K562 (cell line): ENCODE measurements at regions not wholly inside any gene's neighbourhood (a gene's known extent, or its start where the extent isn't known, plus 50 kb on each side); places are given as distances from the start of the nearest gene placed in this dataset.

Source experiments
- ATAC-seq: fragments of 200-7000 bp; cut with Tn5 transposase; 3 replicates; pipeline ENCODE4 v1.9.1; 2020; ENCODE audit warnings: moderate library complexity
- BruUV-seq: library from RNA; stranded (reverse); fragments of 400-500 nt; replicated peaks from 2 replicates; lab custom pipeline; 2021; lab: Mats Ljungman, UMichigan
- CTCF ChIA-PET: fragments of 300-600 bp; formaldehyde crosslinking; extraction: SDS; loops from one replicate; lab custom pipeline; 2021; ENCODE audit warnings: low intra/inter-chr PET ratio; lab: Yijun Ruan, JAX
- POLR2A ChIA-PET: fragments of 300-600, 350-650 bp; sonication (Branson Sonifier 250); formaldehyde crosslinking; extraction: SDS; loops from one replicate; lab custom pipeline; 2021; ENCODE audit warnings: antibody characterized with exemption, inconsistent platforms; lab: Yijun Ruan, JAX
- DNase-seq, 4 experiments: peaks; one replicate each; pipeline versions ENCODE4 v3.0.0 to v3.0.0-alpha.2; 2011 to 2018; ENCODE audit warnings: low spot score in 3 of 4, mixed read lengths in 3 of 4; ENCODE audit errors: extremely low read depth in 1 of 4
- FAIRE-seq: peaks from 2 replicates; lab custom pipeline; 2011; peaks lifted over from hg19 to GRCh38; lab: Jason Lieb, UNC
- H2AFZ ChIP-seq: 2 replicates; pipeline ENCODE4 v1.6.0; 2011; ENCODE audit warnings: low read depth, low read length, control low read depth, inconsistent platforms
- H3K27ac ChIP-seq: fragments of 200-600 bp; 3 replicates; pipeline ENCODE4 v1.8.0; 2011; ENCODE audit warnings: low read depth, mild to moderate bottlenecking, control low read depth, inconsistent platforms, low read length, moderate library complexity, mixed read lengths; ENCODE audit errors: extremely low read depth
- H3K27me3 ChIP-seq, 2 experiments: fragments of 300-600 bp in 1 of 2; 2 replicates in 1 of 2; 3 replicates in 1 of 2; pipeline versions ENCODE4 v1.6.0 to v1.8.0; 2011; ENCODE audit warnings: inconsistent platforms in 2 of 2, low read length in 2 of 2, mild to moderate bottlenecking in 1 of 2, mixed read lengths in 1 of 2, moderate library complexity in 1 of 2; ENCODE audit not compliant: control insufficient read depth in 2 of 2, insufficient read depth in 2 of 2
- H3K36me3 ChIP-seq: fragments of 300-600 bp; 3 replicates; pipeline ENCODE4 v1.8.0; 2011; ENCODE audit warnings: mild to moderate bottlenecking, low read length, inconsistent platforms; ENCODE audit not compliant: control insufficient read depth, insufficient read depth
- H3K4me1 ChIP-seq, 2 experiments: fragments of 200-600 bp in 1 of 2; replicated peaks in 1 of 2; 2 replicates in 1 of 2; 3 replicates in 1 of 2; pipeline versions ENCODE4 v1.5.1 to v1.8.0; 2011; ENCODE audit warnings: inconsistent platforms in 2 of 2, low read length in 2 of 2, mild to moderate bottlenecking in 1 of 2, mixed read lengths in 1 of 2, moderate library complexity in 1 of 2; ENCODE audit not compliant: control insufficient read depth in 2 of 2, insufficient read depth in 2 of 2
- H3K4me2 ChIP-seq: 2 replicates; pipeline ENCODE4 v1.6.1; 2011; ENCODE audit warnings: low read length, control low read depth, inconsistent platforms, mixed read lengths; ENCODE audit not compliant: insufficient read depth
- H3K4me3 ChIP-seq: fragments of 200-600 bp; sonication (generic), shearing (Covaris generic); 2 replicates; pipeline ENCODE4 v1.5.1; 2016; ENCODE audit warnings: control low read depth, inconsistent platforms
- H3K79me2 ChIP-seq: fragments of 200-600 bp; 3 replicates; pipeline ENCODE4 v1.8.0; 2011; ENCODE audit warnings: low read length, inconsistent platforms; ENCODE audit not compliant: control insufficient read depth, insufficient read depth
- H3K9ac ChIP-seq, 2 experiments: 2 replicates each; pipeline versions ENCODE4 v1.6.0 to v1.6.1; 2011; ENCODE audit warnings: low read depth in 2 of 2, low read length in 2 of 2, control low read depth in 1 of 2, inconsistent platforms in 1 of 2, mild to moderate bottlenecking in 1 of 2, mixed read lengths in 1 of 2; ENCODE audit not compliant: insufficient read depth in 1 of 2
- H3K9me1 ChIP-seq: one replicate; pipeline ENCODE4 v1.6.0; 2011; ENCODE audit warnings: inconsistent platforms, mild to moderate bottlenecking, low read length, moderate library complexity; ENCODE audit not compliant: control insufficient read depth, insufficient read depth
- H3K9me3 ChIP-seq: replicated peaks from 2 replicates; pipeline ENCODE4 v1.5.1; 2011; ENCODE audit warnings: low read depth, low read length, inconsistent platforms; ENCODE audit not compliant: control insufficient read depth, insufficient read depth
- H4K20me1 ChIP-seq: replicated peaks from 2 replicates; pipeline ENCODE4 v1.6.1; 2011; ENCODE audit warnings: low read length, inconsistent platforms, mixed read lengths; ENCODE audit not compliant: control insufficient read depth, insufficient read depth
- ARID1B ChIP-seq: fragments of 450-650 bp; IDR thresholded peaks from 2 replicates; pipeline ENCODE4 v1.6.1; 2016; ENCODE audit warnings: antibody characterized with exemption, mild to moderate bottlenecking, inconsistent platforms
- FOXP1 ChIP-seq: sonication (generic); formaldehyde crosslinking; IDR thresholded peaks from 2 replicates; pipeline ENCODE4 v1.8.0; 2022; ENCODE audit warnings: mild to moderate bottlenecking, missing genetic modification reagents
- GABPA ChIP-seq: fragments of 200-800 bp; sonication (Bioruptor generic); conservative IDR thresholded peaks from 2 replicates; pipeline ENCODE4 v1.6.1; 2016; ENCODE audit warnings: low read depth, missing genetic modification characterization, missing compliant biosample characterization
- HLTF ChIP-seq: fragments of 450-650 bp; IDR thresholded peaks from 2 replicates; pipeline ENCODE4 v1.6.1; 2016
- HMG20A ChIP-seq: fragments of 450-650 bp; formaldehyde crosslinking; conservative IDR thresholded peaks from 2 replicates; pipeline ENCODE4 v1.4.0; 2020; ENCODE audit warnings: mild to moderate bottlenecking, mixed read lengths
- PHF21A ChIP-seq: fragments of 450-650 bp; IDR thresholded peaks from 2 replicates; pipeline ENCODE4 v1.6.1; 2017; ENCODE audit warnings: low read depth, borderline replicate concordance
- SRSF3 ChIP-seq: fragments of 200-400 bp; formaldehyde crosslinking; IDR thresholded peaks from 2 replicates; pipeline ENCODE4 v1.6.1; 2016; ENCODE audit warnings: mild to moderate bottlenecking, low read length, moderate library complexity; ENCODE audit not compliant: insufficient read depth
- ZBTB26 ChIP-seq: fragments of 450-650 bp; formaldehyde crosslinking; IDR thresholded peaks from 2 replicates; pipeline ENCODE4 v1.4.0; 2022; ENCODE audit warnings: missing genetic modification characterization
- ZFP91 ChIP-seq: sonication (generic); formaldehyde crosslinking; IDR thresholded peaks from 2 replicates; pipeline ENCODE4 v1.8.0; 2022; ENCODE audit warnings: mild to moderate bottlenecking, missing genetic modification reagents
- ZNF311 ChIP-seq: fragments of 250-450 bp; sonication (Bioruptor Pico); IDR thresholded peaks from 2 replicates; pipeline ENCODE4 v1.4.0; 2020; ENCODE audit warnings: mild to moderate bottlenecking, moderate library complexity
- ZNF584 ChIP-seq: fragments of 200-800 bp; sonication (Bioruptor generic); IDR thresholded peaks from 2 replicates; pipeline ENCODE4 v1.6.1; 2016; ENCODE audit warnings: low read depth, mild to moderate bottlenecking, missing genetic modification characterization, missing compliant biosample characterization
- in situ Hi-C: fragments of 300-500 bp; cut with MboI; formaldehyde crosslinking; loops from 4 replicates; pipeline ENCODE4 v1.15.0; 2018; ENCODE audit warnings: inconsistent platforms, mixed read lengths
- intact Hi-C: fragments of 100-400 bp; cut with micrococcal nuclease; formaldehyde crosslinking; loops from 2 replicates; pipeline ENCODE4 v1.14.2; 2022

GRCh38 chr13:44051405-44051804 is 171.7 kb downstream of the LACC1 start:
- FAIRE-seq, result no peak
- ATAC-seq, result no peak
- Histone ChIP-seq H3K4me2 (no peak overlapping the region), H3K9ac (no peak overlapping the region), H3K79me2 (no peaks in the 10 kb centered on the region), H3K27me3 (no peaks in the 10 kb centered on the region), H3K4me3 (no peak overlapping the region), H3K4me1 (no peaks in the 10 kb centered on the region), H3K9me1 (no peaks in the 10 kb centered on the region), H3K9me3 (no peaks in the 10 kb centered on the region), H3K27ac (no peak overlapping the region), H2AFZ (no peak overlapping the region), H4K20me1 (no peaks in the 10 kb centered on the region), H3K36me3 (no peaks in the 10 kb centered on the region)
- intact Hi-C loops, result loop anchor here (5.0 to 10.0 kb wide), 2 partner anchors 193 to 421 kb away; no protein-coding TSS in a partner anchor
- ChIA-PET POLR2A (interaction anchor here (0.6 kb wide), 1 partner anchor 895 kb away, joined by 4 read pairs; no protein-coding TSS in a partner anchor), CTCF (interaction anchor here (1.9 kb wide), 1 partner anchor 420 kb away, joined by 9 read pairs; no protein-coding TSS in a partner anchor)
- TF ChIP-seq PHF21A (no peak), GABPA (no peak), HMG20A (no peak), HLTF (no peak), ZNF311 (no peak), SRSF3 (no peak), ZBTB26 (no peak), ZFP91 (CRISPR knock-in tag) (no peak), ZNF584 (CRISPR knock-in tag) (no peak), ARID1B (no peak), FOXP1 (CRISPR knock-in tag) (no peak)
- no peak for DNase-seq
- in situ Hi-C loops, result no loop called here
- no TSS peak for BruUV-seq
